SK-N-MC (cell line): ENCODE measurements at regions not wholly inside any gene's neighbourhood (a gene's known extent, or its start where the extent isn't known, plus 50 kb on each side); places are given as distances from the start of the nearest gene placed in this dataset.

Experiments used
- EZH2 ChIP-seq: fragments of 200-600 bp; sonication (generic); IDR thresholded peaks from one replicate; pipeline ENCODE4 v1.6.1; 2017; ENCODE audit warnings: antibody characterized with exemption
- POLR2AphosphoS5 ChIP-seq: IDR thresholded peaks from 2 replicates; pipeline ENCODE4 v1.6.1; 2012; ENCODE audit warnings: mild to moderate bottlenecking, low read depth, low read length, borderline replicate concordance

GRCh38 chr7:115132096-115132495 lies 210.2 kb downstream of the MDFIC start:
- TF ChIP-seq POLR2AphosphoS5: no peak
- TF ChIP-seq EZH2: no peak
